ENCODE measurements at regions not wholly inside any gene's neighbourhood (a gene's known extent, or its start where the extent isn't known, plus 50 kb on each side); places are given as distances from the start of the nearest gene placed in this dataset.

- Histone ChIP-seq H3K4me1 (peaks cover 0 to under 1% of the 10 kb centered on the region in 2 donors), H3K4me3 (no peak overlapping the region), H3K27ac (no peak overlapping the region), H3K9me3 (no peaks in the 10 kb centered on the region), H3K27me3 (no peaks in the 10 kb centered on the region), H3K36me3 (no peaks in the 10 kb centered on the region)
- no peak for DNase-seq (ENCODE audit: low spot score)
- no peak for TF ChIP-seq CTCF (IDR thresholded peaks at IDR 0.05)
Measured at GRCh38 chr4:152115794-152116193, 355.0 kb upstream of the GATB start.

- DNase-seq (ENCODE audit: low spot score): no peak
- H3K36me3 ChIP-seq: no peaks in the 10 kb centered on the region
- no peak overlapping the region for H3K27ac ChIP-seq
- no peak overlapping the region for H3K4me3 ChIP-seq
- no peak for TF ChIP-seq CTCF (IDR thresholded peaks at IDR 0.05)
- no peaks in the 10 kb centered on the region for H3K27me3 ChIP-seq
- H3K9me3 ChIP-seq: no peaks in the 10 kb centered on the region
- peaks cover 0 to 8% of the 10 kb centered on the region in 2 donors for H3K4me1 ChIP-seq
Measured at GRCh38 chr4:152115118-152115517, 354.3 kb upstream of the GATB start.

- Histone ChIP-seq H3K27me3 (no peaks in the 10 kb centered on the region), H3K27ac (no peak overlapping the region), H3K36me3 (no peaks in the 10 kb centered on the region), H3K9me3 (no peaks in the 10 kb centered on the region), H3K4me1 (peaks cover 0 to 13% of the 10 kb centered on the region in 2 donors), H3K4me3 (no peak overlapping the region)
- TF ChIP-seq CTCF (IDR thresholded peaks at IDR 0.05): no peak
- no peak for DNase-seq (ENCODE audit: low spot score)
Measured at GRCh38 chr4:152114562-152114961, 353.8 kb upstream of the GATB start.

- H3K9me3 ChIP-seq: no peaks in the 10 kb centered on the region
- no peak for TF ChIP-seq CTCF (IDR thresholded peaks at IDR 0.05)
- no peak overlapping the region for H3K4me3 ChIP-seq
- no peak overlapping the region for H3K27ac ChIP-seq
- DNase-seq (ENCODE audit: low spot score): no peak
- no peaks in the 10 kb centered on the region for H3K27me3 ChIP-seq
- no peaks in the 10 kb centered on the region for H3K36me3 ChIP-seq
- peaks cover 0 to 21% of the 10 kb centered on the region in 2 donors for H3K4me1 ChIP-seq
Measured at GRCh38 chr4:152112887-152113286, 352.1 kb upstream of the GATB start.

- H3K4me3 ChIP-seq: no peak overlapping the region
- H3K36me3 ChIP-seq: no peaks in the 10 kb centered on the region
- H3K27me3 ChIP-seq: no peaks in the 10 kb centered on the region
- no peaks in the 10 kb centered on the region for H3K9me3 ChIP-seq
- no peak for TF ChIP-seq CTCF (IDR thresholded peaks at IDR 0.05)
- no peak for DNase-seq (ENCODE audit: low spot score)
- peaks cover 0 to 21% of the 10 kb centered on the region in 2 donors for H3K4me1 ChIP-seq
- H3K27ac ChIP-seq: no peak overlapping the region
Measured at GRCh38 chr4:152112190-152112589, 351.4 kb upstream of the GATB start.

GRCh38 chr4:152110780-152111179, 350.0 kb upstream of the GATB start:
- peaks cover 0 to 32% of the 10 kb centered on the region in 2 donors for H3K4me1 ChIP-seq
- no peaks in the 10 kb centered on the region for H3K9me3 ChIP-seq
- H3K36me3 ChIP-seq: no peaks in the 10 kb centered on the region
- no peak for DNase-seq (ENCODE audit: low spot score)
- H3K27ac ChIP-seq: no peak overlapping the region
- no peak for TF ChIP-seq CTCF (IDR thresholded peaks at IDR 0.05)
- H3K27me3 ChIP-seq: no peaks in the 10 kb centered on the region
- H3K4me3 ChIP-seq: no peak overlapping the region
